ENCODE measurements at regions not wholly inside any gene's neighbourhood (a gene's known extent, or its start where the extent isn't known, plus 50 kb on each side); places are given as distances from the start of the nearest gene placed in this dataset.

GRCh38 chr6:4509506-4509905 is 266.7 kb upstream of the CDYL start:
- H3K27ac Mint-ChIP-seq (ENCODE audit: low read depth): no peak overlapping the region
- peaks cover 65% of the 10 kb centered on the region for H3K27me3 Mint-ChIP-seq
- H3K4me1 Mint-ChIP-seq: no peaks in the 10 kb centered on the region
- no peaks in the 10 kb centered on the region for H3K9me3 Mint-ChIP-seq
- no peak overlapping the region for H3K4me3 Mint-ChIP-seq
- no peaks in the 10 kb centered on the region for H3K36me3 Mint-ChIP-seq (ENCODE audit: insufficient read depth)
- ATAC-seq (replicated peaks; ENCODE audit: extremely low read depth, poor library complexity, severe bottlenecking) (no peak), DNase-seq (ENCODE audit: low spot score in 2 of 2) (no peak)

GRCh38 chr6:4506792-4507191 is 269.4 kb upstream of the CDYL start:
- DNase-seq (ENCODE audit: low spot score in 2 of 2): no peak
- H3K36me3 Mint-ChIP-seq (ENCODE audit: insufficient read depth): no peaks in the 10 kb centered on the region
- no peak for ATAC-seq (replicated peaks; ENCODE audit: extremely low read depth, poor library complexity, severe bottlenecking)
- H3K27ac Mint-ChIP-seq (ENCODE audit: low read depth): no peak overlapping the region
- peaks cover 66% of the 10 kb centered on the region for H3K27me3 Mint-ChIP-seq
- no peak overlapping the region for H3K4me3 Mint-ChIP-seq
- H3K4me1 Mint-ChIP-seq: no peaks in the 10 kb centered on the region
- H3K9me3 Mint-ChIP-seq: no peaks in the 10 kb centered on the region

GRCh38 chr6:4506223-4506622 is 270.0 kb upstream of the CDYL start:
- DNase-seq (ENCODE audit: low spot score in 2 of 2) (no peak), ATAC-seq (replicated peaks; ENCODE audit: extremely low read depth, poor library complexity, severe bottlenecking) (no peak)
- no peaks in the 10 kb centered on the region for H3K9me3 Mint-ChIP-seq
- no peaks in the 10 kb centered on the region for H3K36me3 Mint-ChIP-seq (ENCODE audit: insufficient read depth)
- no peak overlapping the region for H3K4me3 Mint-ChIP-seq
- no peak overlapping the region for H3K27ac Mint-ChIP-seq (ENCODE audit: low read depth)
- peaks cover 66% of the 10 kb centered on the region for H3K27me3 Mint-ChIP-seq
- H3K4me1 Mint-ChIP-seq: no peaks in the 10 kb centered on the region

GRCh38 chr6:4504700-4505099 is 271.5 kb upstream of the CDYL start:
- H3K27me3 Mint-ChIP-seq: peaks cover 54% of the 10 kb centered on the region
- no peaks in the 10 kb centered on the region for H3K9me3 Mint-ChIP-seq
- H3K4me1 Mint-ChIP-seq: no peaks in the 10 kb centered on the region
- ATAC-seq (replicated peaks; ENCODE audit: extremely low read depth, poor library complexity, severe bottlenecking) (no peak), DNase-seq (ENCODE audit: low spot score in 2 of 2) (no peak)
- H3K4me3 Mint-ChIP-seq: no peak overlapping the region
- H3K36me3 Mint-ChIP-seq (ENCODE audit: insufficient read depth): no peaks in the 10 kb centered on the region
- H3K27ac Mint-ChIP-seq (ENCODE audit: low read depth): no peak overlapping the region

- Mint-ChIP-seq H3K27ac (ENCODE audit: low read depth) (no peak overlapping the region), H3K4me1 (no peaks in the 10 kb centered on the region), H3K9me3 (no peaks in the 10 kb centered on the region), H3K36me3 (ENCODE audit: insufficient read depth) (no peaks in the 10 kb centered on the region), H3K27me3 (peaks cover 44% of the 10 kb centered on the region), H3K4me3 (no peak overlapping the region)
- ATAC-seq (replicated peaks; ENCODE audit: extremely low read depth, poor library complexity, severe bottlenecking) (no peak), DNase-seq (ENCODE audit: low spot score in 2 of 2) (no peak)
Measured at GRCh38 chr6:4503700-4504099, 272.5 kb upstream of the CDYL start.

DNA sequence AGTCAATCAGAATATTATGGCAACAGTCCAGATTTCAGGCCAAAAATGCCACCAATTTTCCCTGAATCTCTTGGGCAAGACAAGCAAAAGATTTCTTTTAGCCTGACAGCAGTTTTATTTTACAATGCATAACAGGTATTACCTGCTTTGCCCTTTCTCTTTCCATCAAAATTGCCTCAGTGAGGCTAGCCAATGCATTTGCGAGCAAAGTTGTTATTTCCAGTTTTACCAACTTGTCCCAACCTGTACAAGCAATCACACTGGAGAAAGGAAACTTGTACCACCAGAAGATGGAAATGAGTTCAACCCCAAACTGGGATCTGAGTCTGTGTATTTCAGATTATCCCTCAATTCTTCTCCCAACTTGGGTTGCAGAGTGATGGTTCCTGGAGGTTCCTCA is 279.9 kb upstream of the CDYL start:
- no peak overlapping the region for H3K27ac Mint-ChIP-seq (ENCODE audit: low read depth)

DNA sequence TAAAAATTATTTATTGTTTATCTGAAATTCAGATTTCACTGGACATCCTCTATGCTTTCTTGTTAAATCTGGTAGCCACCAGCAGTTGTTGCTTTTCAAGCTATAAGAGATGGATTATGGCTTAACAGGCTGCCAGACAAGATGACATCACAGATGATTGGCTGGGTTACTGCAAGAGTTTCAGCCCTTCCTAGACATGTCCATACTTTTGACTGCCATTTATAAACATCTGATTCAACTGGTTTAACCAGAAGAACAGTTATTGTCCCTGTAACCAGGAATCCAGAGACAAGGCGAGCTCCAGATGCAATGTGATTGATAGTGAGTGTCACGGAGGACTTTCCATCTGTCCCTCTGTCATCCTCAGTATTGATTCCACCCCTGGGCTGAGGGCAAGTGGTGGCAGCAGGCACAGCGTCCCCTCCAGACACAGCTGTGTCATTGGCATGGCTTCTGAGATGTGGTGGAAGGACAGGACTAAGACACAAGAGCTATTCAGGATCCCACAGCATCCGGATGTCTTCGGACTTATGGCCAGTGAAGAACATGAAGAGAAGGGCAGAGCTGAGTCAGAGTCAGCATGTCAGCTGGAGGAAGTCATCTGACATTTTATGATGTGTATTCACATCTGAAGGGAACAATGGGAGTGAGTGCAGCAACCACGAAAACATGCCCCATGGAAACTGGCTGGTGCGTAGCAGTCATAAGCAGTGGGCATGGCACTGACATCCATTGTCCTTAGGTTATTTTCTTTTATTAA is 284.5 kb upstream of the CDYL start:
- DNase-seq (ENCODE audit: low spot score in 2 of 2) (no peak), ATAC-seq (replicated peaks; ENCODE audit: extremely low read depth, poor library complexity, severe bottlenecking) (no peak)
- Mint-ChIP-seq H3K36me3 (ENCODE audit: insufficient read depth) (no peaks in the 10 kb centered on the region), H3K9me3 (peaks cover 6% of the 10 kb centered on the region), H3K4me1 (peaks cover 5% of the 10 kb centered on the region), H3K27me3 (peaks cover 21% of the 10 kb centered on the region), H3K4me3 (no peak overlapping the region), H3K27ac (ENCODE audit: low read depth) (no peak overlapping the region)

More for the DNA sequence above, 279.9 kb upstream of the CDYL start:
- no peaks in the 10 kb centered on the region for H3K9me3 Mint-ChIP-seq
- peaks cover 9% of the 10 kb centered on the region for H3K27me3 Mint-ChIP-seq
- DNase-seq (ENCODE audit: low spot score in 2 of 2) (no peak), ATAC-seq (replicated peaks; ENCODE audit: extremely low read depth, poor library complexity, severe bottlenecking) (no peak)
- no peak overlapping the region for H3K4me3 Mint-ChIP-seq
- H3K4me1 Mint-ChIP-seq: no peaks in the 10 kb centered on the region
- no peaks in the 10 kb centered on the region for H3K36me3 Mint-ChIP-seq (ENCODE audit: insufficient read depth)

DNA sequence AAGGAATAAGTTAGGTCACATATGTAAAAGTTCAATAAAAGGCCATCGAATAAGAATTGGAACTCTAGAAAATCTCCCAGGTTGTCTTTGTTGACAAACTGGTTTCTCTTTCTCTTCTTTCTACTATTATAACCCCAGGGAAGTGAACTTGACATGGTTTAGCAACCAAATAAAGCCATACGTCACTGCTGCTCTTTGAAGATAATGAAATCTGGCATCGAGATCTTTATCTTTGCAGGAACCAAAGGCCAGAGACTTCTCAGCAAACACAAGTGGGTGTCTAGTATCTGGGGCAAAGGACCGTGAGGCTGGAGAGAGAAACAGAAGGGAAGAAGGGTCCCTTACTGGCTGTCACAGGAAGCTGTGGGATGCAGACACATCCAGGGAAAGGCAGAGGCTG is 286.7 kb upstream of the CDYL start:
- no peak overlapping the region for H3K4me3 Mint-ChIP-seq
- H3K27me3 Mint-ChIP-seq: peaks cover 37% of the 10 kb centered on the region
- H3K27ac Mint-ChIP-seq (ENCODE audit: low read depth): no peak overlapping the region
- ATAC-seq (replicated peaks; ENCODE audit: extremely low read depth, poor library complexity, severe bottlenecking): no peak
- no peak for DNase-seq (ENCODE audit: low spot score in 2 of 2)
- H3K36me3 Mint-ChIP-seq (ENCODE audit: insufficient read depth): no peaks in the 10 kb centered on the region
- peaks cover 5% of the 10 kb centered on the region for H3K4me1 Mint-ChIP-seq
- H3K9me3 Mint-ChIP-seq: peaks cover 6% of the 10 kb centered on the region

GRCh38 chr6:4488389-4488788 is 287.8 kb upstream of the CDYL start:
- Mint-ChIP-seq H3K27ac (ENCODE audit: low read depth) (no peak overlapping the region), H3K36me3 (ENCODE audit: insufficient read depth) (no peaks in the 10 kb centered on the region), H3K4me3 (no peak overlapping the region), H3K4me1 (peaks cover 5% of the 10 kb centered on the region), H3K9me3 (peaks cover 6% of the 10 kb centered on the region), H3K27me3 (peaks cover 37% of the 10 kb centered on the region)
- ATAC-seq (replicated peaks; ENCODE audit: extremely low read depth, poor library complexity, severe bottlenecking) (no peak), DNase-seq (ENCODE audit: low spot score in 2 of 2) (no peak)

GRCh38 chr6:4487538-4487937 is 288.7 kb upstream of the CDYL start:
- peaks cover 5% of the 10 kb centered on the region for H3K4me1 Mint-ChIP-seq
- peaks cover 6% of the 10 kb centered on the region for H3K9me3 Mint-ChIP-seq
- DNase-seq (ENCODE audit: low spot score in 2 of 2) (no peak), ATAC-seq (replicated peaks; ENCODE audit: extremely low read depth, poor library complexity, severe bottlenecking) (no peak)
- H3K27ac Mint-ChIP-seq (ENCODE audit: low read depth): no peak overlapping the region
- peaks cover 40% of the 10 kb centered on the region for H3K27me3 Mint-ChIP-seq
- no peaks in the 10 kb centered on the region for H3K36me3 Mint-ChIP-seq (ENCODE audit: insufficient read depth)
- no peak overlapping the region for H3K4me3 Mint-ChIP-seq

DNA sequence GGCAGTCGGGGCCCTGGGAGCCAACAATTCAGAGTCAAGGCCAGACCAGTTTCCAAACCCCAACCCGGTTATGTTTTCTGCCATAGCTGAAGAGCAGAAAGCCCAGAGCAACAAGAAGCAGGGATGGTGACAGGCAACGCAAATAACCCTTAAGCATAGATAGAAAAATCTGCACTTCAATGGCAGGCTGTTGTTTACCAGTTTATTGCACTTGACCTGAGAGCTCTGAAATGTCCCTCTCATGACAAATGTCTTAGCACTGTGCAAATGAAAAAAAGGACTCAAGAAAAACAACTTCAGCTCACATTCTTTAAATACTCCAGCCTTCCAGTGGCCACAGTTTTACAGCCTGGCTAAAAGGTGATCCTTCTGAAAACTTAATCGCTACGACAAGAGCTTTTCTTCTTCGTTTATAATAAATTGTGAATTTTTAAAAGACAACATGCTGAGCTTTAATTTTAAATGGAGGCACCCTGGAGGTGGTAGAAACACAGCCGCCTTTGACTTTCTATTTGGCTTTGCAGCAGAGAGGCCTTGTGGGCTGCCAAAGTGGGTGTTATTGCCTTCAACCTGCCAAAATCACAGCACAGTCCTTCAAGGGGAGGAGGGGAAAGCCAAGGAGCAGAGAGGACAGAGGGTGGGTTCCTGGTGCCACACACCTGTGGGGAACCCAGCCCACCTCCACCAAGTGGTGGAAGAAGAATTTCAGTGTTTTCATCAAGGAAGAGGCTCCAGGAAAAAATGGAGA is 289.5 kb upstream of the CDYL start:
- DNase-seq (ENCODE audit: low spot score in 2 of 2): no peak
- Mint-ChIP-seq H3K4me1 (peaks cover 5% of the 10 kb centered on the region), H3K27ac (ENCODE audit: low read depth) (no peak overlapping the region), H3K4me3 (no peak overlapping the region), H3K36me3 (ENCODE audit: insufficient read depth) (no peaks in the 10 kb centered on the region), H3K9me3 (peaks cover 6% of the 10 kb centered on the region), H3K27me3 (peaks cover 48% of the 10 kb centered on the region)
- no peak for ATAC-seq (replicated peaks; ENCODE audit: extremely low read depth, poor library complexity, severe bottlenecking)

- no peak overlapping the region for H3K27ac Mint-ChIP-seq (ENCODE audit: low read depth)
- no peak for DNase-seq (ENCODE audit: low spot score in 2 of 2)
- no peaks in the 10 kb centered on the region for H3K36me3 Mint-ChIP-seq (ENCODE audit: insufficient read depth)
- no peak for ATAC-seq (replicated peaks; ENCODE audit: extremely low read depth, poor library complexity, severe bottlenecking)
- H3K27me3 Mint-ChIP-seq: peaks cover 50% of the 10 kb centered on the region
- peaks cover 5% of the 10 kb centered on the region for H3K4me1 Mint-ChIP-seq
- H3K4me3 Mint-ChIP-seq: no peak overlapping the region
- peaks cover 5% of the 10 kb centered on the region for H3K9me3 Mint-ChIP-seq
Measured at GRCh38 chr6:4485735-4486134, 290.5 kb upstream of the CDYL start.

DNA sequence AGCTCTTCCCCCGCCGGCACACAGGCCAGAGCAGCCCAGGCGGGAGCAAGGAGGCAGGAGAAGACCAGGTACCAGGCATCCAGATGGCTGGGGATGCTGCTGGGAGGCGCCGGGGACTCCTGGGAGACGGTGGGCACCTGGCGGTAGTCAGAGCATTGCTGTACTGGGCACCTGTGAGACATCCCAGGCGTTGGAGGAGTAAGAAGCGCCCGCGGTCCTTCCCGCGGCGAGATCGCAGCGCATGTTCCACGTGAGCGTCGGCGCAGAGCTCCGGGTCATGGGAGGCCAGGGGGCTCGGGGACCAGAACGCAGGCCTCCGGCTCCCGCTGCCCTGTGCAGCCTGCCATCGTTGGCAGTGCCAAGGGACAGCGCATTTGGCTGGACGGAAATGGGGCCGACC is 293.7 kb upstream of the CDYL start:
- H3K4me1 Mint-ChIP-seq: no peaks in the 10 kb centered on the region

More for the DNA sequence above, 293.7 kb upstream of the CDYL start:
- Mint-ChIP-seq H3K36me3 (ENCODE audit: insufficient read depth) (peaks cover 2% of the 10 kb centered on the region), H3K4me3 (no peak overlapping the region), H3K27me3 (peaks cover 46% of the 10 kb centered on the region), H3K27ac (ENCODE audit: low read depth) (no peak overlapping the region), H3K9me3 (no peaks in the 10 kb centered on the region)
- no peak for DNase-seq (ENCODE audit: low spot score in 2 of 2)
- ATAC-seq (replicated peaks; ENCODE audit: extremely low read depth, poor library complexity, severe bottlenecking): no peak
